Transverse colon (tissue), 4 donors: ENCODE measurements at regions not wholly inside any gene's neighbourhood (a gene's known extent, or its start where the extent isn't known, plus 50 kb on each side); places are given as distances from the start of the nearest gene placed in this dataset.

Experiments
- DNase-seq: peaks from one replicate; pipeline ENCODE4 v3.0.0-alpha.2; 2019
- H3K27ac ChIP-seq, 4 donors: fragments of 200-600 bp; sonication (generic); 2 replicates each; pipeline ENCODE4 v1.5.1; 2016 to 2018; ENCODE audit warnings: inconsistent platforms in 4 of 4
- H3K27me3 ChIP-seq: fragments of 200-600 bp; sonication (generic); 2 replicates; pipeline ENCODE4 v1.5.1; 2017; ENCODE audit warnings: inconsistent platforms
- H3K36me3 ChIP-seq, 4 donors: fragments of 200-600 bp; sonication (generic); 2 replicates each; pipeline ENCODE4 v1.5.1; 2017 to 2019; ENCODE audit warnings: inconsistent platforms in 4 of 4
- H3K4me1 ChIP-seq, 4 donors: fragments of 200-600 bp; sonication (generic); 2 replicates each; pipeline ENCODE4 v1.5.1; 2017 to 2020; ENCODE audit warnings: inconsistent platforms in 4 of 4
- H3K4me3 ChIP-seq, 4 donors: fragments of 200-600 bp; sonication (generic); 1 replicate in 1 of 4; 2 replicates in 3 of 4; pipeline versions ENCODE4 v1.5.1 to v1.6.1; 2017 to 2019; ENCODE audit warnings: inconsistent platforms in 4 of 4
- H3K9me3 ChIP-seq, 2 donors: fragments of 200-600 bp; sonication (generic); 2 replicates each; pipeline ENCODE4 v1.5.1; 2017 to 2019; ENCODE audit warnings: inconsistent platforms in 2 of 2
- EP300 ChIP-seq: sonication (generic); formaldehyde crosslinking; IDR thresholded peaks from one replicate; pipeline ENCODE4 v1.6.1; 2017; ENCODE audit warnings: antibody characterized with exemption, low read depth
- POLR2A ChIP-seq: fragments of 450-650 bp; IDR thresholded peaks from one replicate; pipeline ENCODE4 v1.6.1; 2016; ENCODE audit warnings: antibody characterized with exemption, mild to moderate bottlenecking, moderate library complexity
- POLR2AphosphoS5 ChIP-seq, 3 donors: sonication (generic); formaldehyde crosslinking; IDR thresholded peaks; one replicate each; pipeline ENCODE4 v1.6.1; 2016; ENCODE audit warnings: antibody characterized with exemption in 3 of 3
- WGBS, 2 donors: methylation state at CpG; one replicate each; pipeline ENCODE4 v1.1.5; 2018; ENCODE audit warnings: low coverage in 1 of 2; 5-methylcytosine and 5-hydroxymethylcytosine counted together
- in situ Hi-C, 4 donors: fragments of 200-750 bp; cut with MboI; loops; one replicate each; pipeline versions ENCODE4 v1.15.0 to v1.15.1; 2017; ENCODE audit warnings: low sequenced_read_pairs in 3 of 4, low pct_ligation_motif_present in 1 of 4, low pct_unique_long_range_greater_than_20kb in 1 of 4
- intact Hi-C: fragments of 100-400 bp; cut with DNase I; formaldehyde crosslinking; loops from one replicate; pipeline ENCODE4 v1.15.1; 2023; ENCODE audit warnings: low total_unique reads
- TF ChIP-seq, protein P1 (sequence below), 5 experiments: fragments of 200-600 bp in 3 of 5; fragments of 450-650 bp in 2 of 5; sonication (generic) in 3 of 5; IDR thresholded peaks; 1 replicate in 2 of 5; 2 replicates in 3 of 5; pipeline ENCODE4 v1.5.1; 2016 to 2017; ENCODE audit warnings: antibody characterized with exemption in 5 of 5, inconsistent platforms in 3 of 5, mild to moderate bottlenecking in 2 of 5, moderate library complexity in 1 of 5

DNA sequence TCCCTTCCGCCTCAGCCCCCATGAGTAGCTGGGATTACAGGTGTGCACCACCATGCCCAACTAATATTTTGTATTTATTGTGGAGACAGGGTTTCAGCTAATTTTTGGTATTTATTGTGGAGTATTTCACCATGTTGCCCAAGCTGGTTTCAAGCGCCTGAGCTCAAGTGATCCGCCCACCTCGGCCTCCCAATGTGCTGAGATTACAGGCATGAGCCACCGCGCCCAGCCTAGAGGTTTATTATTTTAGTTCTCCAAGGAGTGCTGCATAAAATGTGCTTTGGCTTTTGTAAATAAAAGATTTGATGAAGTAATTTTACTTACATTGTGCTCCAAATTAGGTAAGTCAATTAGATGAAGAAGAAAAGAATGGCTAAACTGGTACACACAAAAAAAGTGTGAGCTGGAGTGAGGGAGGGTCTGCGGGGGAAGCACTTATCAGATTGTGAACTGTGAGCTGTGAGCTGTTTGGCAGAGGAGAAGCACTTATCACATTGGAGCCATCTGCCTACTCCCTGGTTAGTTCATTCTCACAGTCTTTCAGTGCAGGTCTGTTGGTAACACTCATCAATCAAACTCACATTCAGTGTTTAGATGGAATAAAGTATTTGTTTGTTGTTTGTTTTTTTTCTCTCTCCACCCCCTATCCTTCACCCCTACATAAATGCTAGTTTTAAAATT lies 398.0 kb downstream of the EPHA7 start:
- Histone ChIP-seq H3K4me1 (no peaks in the 10 kb centered on the region), H3K27ac (no peak overlapping the region), H3K36me3 (no peaks in the 10 kb centered on the region), H3K9me3 (no peaks in the 10 kb centered on the region), H3K4me3 (no peak overlapping the region), H3K27me3 (no peaks in the 10 kb centered on the region)
- DNase-seq: no peak
- intact Hi-C loops: loop anchor here (5.0 kb wide), 1 partner anchor 914 kb away; no protein-coding TSS in a partner anchor
- in situ Hi-C loops: no loop called here
- 74% methylated on average over 5 to 7 of the region's 7 CpGs for WGBS, 2 donors
- no peak for TF ChIP-seq EP300
- TF ChIP-seq, protein P1, sequence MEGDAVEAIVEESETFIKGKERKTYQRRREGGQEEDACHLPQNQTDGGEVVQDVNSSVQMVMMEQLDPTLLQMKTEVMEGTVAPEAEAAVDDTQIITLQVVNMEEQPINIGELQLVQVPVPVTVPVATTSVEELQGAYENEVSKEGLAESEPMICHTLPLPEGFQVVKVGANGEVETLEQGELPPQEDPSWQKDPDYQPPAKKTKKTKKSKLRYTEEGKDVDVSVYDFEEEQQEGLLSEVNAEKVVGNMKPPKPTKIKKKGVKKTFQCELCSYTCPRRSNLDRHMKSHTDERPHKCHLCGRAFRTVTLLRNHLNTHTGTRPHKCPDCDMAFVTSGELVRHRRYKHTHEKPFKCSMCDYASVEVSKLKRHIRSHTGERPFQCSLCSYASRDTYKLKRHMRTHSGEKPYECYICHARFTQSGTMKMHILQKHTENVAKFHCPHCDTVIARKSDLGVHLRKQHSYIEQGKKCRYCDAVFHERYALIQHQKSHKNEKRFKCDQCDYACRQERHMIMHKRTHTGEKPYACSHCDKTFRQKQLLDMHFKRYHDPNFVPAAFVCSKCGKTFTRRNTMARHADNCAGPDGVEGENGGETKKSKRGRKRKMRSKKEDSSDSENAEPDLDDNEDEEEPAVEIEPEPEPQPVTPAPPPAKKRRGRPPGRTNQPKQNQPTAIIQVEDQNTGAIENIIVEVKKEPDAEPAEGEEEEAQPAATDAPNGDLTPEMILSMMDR (IDR thresholded peaks at IDR 0.05): no peak
- no peak for TF ChIP-seq POLR2AphosphoS5 (IDR thresholded peaks at IDR 0.05)
- no peak for TF ChIP-seq POLR2A

DNA sequence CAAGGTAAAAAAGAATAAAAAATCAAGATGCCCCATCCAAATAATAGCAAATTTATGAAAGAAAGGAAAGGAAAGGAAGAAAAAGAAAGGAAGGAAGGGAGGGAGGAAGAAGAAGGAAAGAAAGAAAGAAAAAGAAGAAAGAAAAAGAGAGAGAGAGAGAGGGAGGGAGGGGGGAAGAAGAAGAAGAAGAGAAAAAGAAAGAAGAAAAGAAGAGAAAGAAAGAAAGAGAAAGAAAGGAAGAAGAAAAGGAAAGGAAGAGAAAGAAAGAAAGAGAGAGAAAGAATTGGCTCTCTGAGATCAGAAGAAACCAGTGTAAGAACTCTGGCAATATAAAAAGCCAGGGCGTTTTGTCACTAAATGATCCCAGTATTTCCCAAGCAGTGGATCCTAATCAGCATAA lies 401.7 kb downstream of the EPHA7 start:
- no peaks in the 10 kb centered on the region for H3K9me3 ChIP-seq
- no peak overlapping the region for H3K27ac ChIP-seq
- no peak for TF ChIP-seq POLR2AphosphoS5 (IDR thresholded peaks at IDR 0.05)
- TF ChIP-seq, protein P1 (IDR thresholded peaks at IDR 0.05): no peak
- TF ChIP-seq POLR2A: no peak
- TF ChIP-seq EP300: no peak
- no peaks in the 10 kb centered on the region for H3K27me3 ChIP-seq
- in situ Hi-C loops: no loop called here
- H3K36me3 ChIP-seq: no peaks in the 10 kb centered on the region
- no peaks in the 10 kb centered on the region for H3K4me1 ChIP-seq
- no peak overlapping the region for H3K4me3 ChIP-seq
- DNase-seq: no peak
- intact Hi-C loops: no loop called here
- 64 to 67% methylated on average over 1 of the region's 1 CpG for WGBS, 2 donors

DNA sequence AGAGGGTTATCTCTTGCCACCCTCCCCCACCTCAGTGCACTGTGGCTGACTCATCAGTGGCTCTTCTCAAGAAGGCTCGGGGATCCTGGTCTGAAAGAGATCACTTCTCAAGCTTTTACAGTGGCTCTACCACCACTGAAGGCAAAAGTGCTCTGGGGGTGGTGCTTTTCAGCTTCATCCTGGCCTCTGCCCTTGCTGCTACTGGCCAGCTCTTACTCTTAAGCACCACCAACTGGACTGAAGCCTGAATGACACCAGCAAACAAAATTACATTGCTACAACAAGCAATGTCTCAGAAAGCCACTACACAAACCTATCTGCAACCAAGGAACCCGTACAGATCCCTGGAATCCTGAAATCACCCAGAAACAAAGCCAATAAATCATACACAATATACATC lies 402.1 kb downstream of the EPHA7 start:
- DNase-seq: no peak
- Histone ChIP-seq H3K9me3 (no peaks in the 10 kb centered on the region), H3K4me1 (no peaks in the 10 kb centered on the region), H3K4me3 (no peak overlapping the region), H3K27ac (no peak overlapping the region), H3K36me3 (no peaks in the 10 kb centered on the region), H3K27me3 (no peaks in the 10 kb centered on the region)
- WGBS, 2 donors: 43 to 58% methylated on average over 1 to 2 of the region's 2 CpGs
- intact Hi-C loops: no loop called here
- TF ChIP-seq, protein P1 (IDR thresholded peaks at IDR 0.05): no peak
- no peak for TF ChIP-seq EP300
- no peak for TF ChIP-seq POLR2A
- no peak for TF ChIP-seq POLR2AphosphoS5 (IDR thresholded peaks at IDR 0.05)
- in situ Hi-C loops: no loop called here

DNA sequence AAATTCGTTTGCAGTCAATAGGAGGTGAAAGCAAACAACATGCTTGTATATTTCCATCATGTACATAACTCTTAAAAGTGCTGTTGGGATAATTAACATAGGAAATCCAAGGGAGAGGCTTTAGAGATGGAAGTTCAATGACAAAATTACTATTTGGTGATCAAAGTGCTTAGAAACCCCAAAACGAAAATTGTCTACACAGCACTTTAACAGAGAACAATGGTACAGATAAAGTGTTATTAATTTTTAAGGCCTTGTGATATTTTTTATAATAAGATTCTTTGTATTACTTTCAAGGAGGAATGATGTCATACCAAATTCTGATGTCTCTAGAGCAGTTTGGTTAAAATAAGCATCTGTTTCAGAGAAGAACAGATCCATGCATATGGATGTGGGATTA lies 406.3 kb downstream of the EPHA7 start:
- Histone ChIP-seq H3K4me1 (no peaks in the 10 kb centered on the region), H3K4me3 (no peak overlapping the region), H3K27ac (no peak overlapping the region), H3K36me3 (no peaks in the 10 kb centered on the region), H3K9me3 (no peaks in the 10 kb centered on the region), H3K27me3 (no peaks in the 10 kb centered on the region)
- WGBS, 2 donors: 46 to 49% methylated on average over 2 of the region's 2 CpGs
- in situ Hi-C loops: no loop called here
- DNase-seq: no peak
- TF ChIP-seq POLR2A (no peak), EP300 (no peak), POLR2AphosphoS5 (IDR thresholded peaks at IDR 0.05) (no peak)
- TF ChIP-seq, protein P1 (IDR thresholded peaks at IDR 0.05): no peak
- intact Hi-C loops: no loop called here
